ENCODE measurements at regions not wholly inside any gene's neighbourhood (a gene's known extent, or its start where the extent isn't known, plus 50 kb on each side); places are given as distances from the start of the nearest gene placed in this dataset.

- TF ChIP-seq TAF1 (IDR thresholded peaks at IDR 0.05; ENCODE audit: borderline replicate concordance, low read depth, low read length) (no peak), ZBTB33 (IDR thresholded peaks at IDR 0.05; ENCODE audit: borderline replicate concordance, low read depth) (no peak), USF2 (IDR thresholded peaks at IDR 0.05; ENCODE audit: borderline replicate concordance, low read depth, low read length) (no peak), POLR2AphosphoS5 (IDR thresholded peaks at IDR 0.05; ENCODE audit: low read depth, low read length) (no peak), FOSL2 (IDR thresholded peaks at IDR 0.05; ENCODE audit: borderline replicate concordance, low read depth) (no peak)
- TF ChIP-seq, protein P1, sequence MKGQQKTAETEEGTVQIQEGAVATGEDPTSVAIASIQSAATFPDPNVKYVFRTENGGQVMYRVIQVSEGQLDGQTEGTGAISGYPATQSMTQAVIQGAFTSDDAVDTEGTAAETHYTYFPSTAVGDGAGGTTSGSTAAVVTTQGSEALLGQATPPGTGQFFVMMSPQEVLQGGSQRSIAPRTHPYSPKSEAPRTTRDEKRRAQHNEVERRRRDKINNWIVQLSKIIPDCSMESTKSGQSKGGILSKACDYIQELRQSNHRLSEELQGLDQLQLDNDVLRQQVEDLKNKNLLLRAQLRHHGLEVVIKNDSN (IDR thresholded peaks at IDR 0.05; ENCODE audit: borderline replicate concordance, low read depth) = no peak
- H3K36me3 ChIP-seq (replicated peaks in 1 of 2; ENCODE audit: control insufficient read depth in 1 of 2, insufficient read depth in 2 of 2, low read length in 1 of 2) = no peaks in the 10 kb centered on the region
- no peaks in the 10 kb centered on the region for H3K9me3 ChIP-seq
- CTCF ChIA-PET = interaction anchor here (0.8 to 1.3 kb wide), 2 partner anchors 81 to 84 kb away, joined by 3 read pairs; no protein-coding TSS in a partner anchor
- no peaks in the 10 kb centered on the region for H3K79me2 ChIP-seq (ENCODE audit: insufficient read depth)
- 0 out of 2 replicates have a peak, but pooled peaks cover 12% of the 10 kb centered on the region for H4K20me1 ChIP-seq (ENCODE audit: insufficient read depth)
- H3K4me2 ChIP-seq = no peak overlapping the region
- DNase-seq = no peak
- H3F3A ChIP-seq (replicated peaks; ENCODE audit: insufficient read depth) = peaks cover 8% of the 10 kb centered on the region
- no peaks in the 10 kb centered on the region for H3K9me2 ChIP-seq
- 18% methylated on average over 16 of the region's 19 CpGs for WGBS (ENCODE audit: low lambda C conversion rate)
- peaks cover 100% of the 10 kb centered on the region for H3K27me3 ChIP-seq (ENCODE audit: insufficient read depth)
- no peak overlapping the region for H3K4me3 ChIP-seq (ENCODE audit: low read depth in 2 of 2, low read length in 1 of 2)
- H3K27ac ChIP-seq (ENCODE audit: low read depth in 2 of 2, low read length in 1 of 2) = no peak overlapping the region
- H3K4me1 ChIP-seq (ENCODE audit: control insufficient read depth in 1 of 2, insufficient read depth in 2 of 2, low read depth in 1 of 2, low read length in 1 of 2) = peaks cover 0 to 4% of the 10 kb centered on the region in 2 experiments; a peak in 2 of 4 replicates
- H3K9ac ChIP-seq = no peak overlapping the region
- H2AFZ ChIP-seq (ENCODE audit: low read depth) = no peak overlapping the region
- POLR2A ChIA-PET = no interaction called here
Measured at GRCh38 chr7:1287752-1288201, 55.1 kb downstream of the UNCX start.

- Histone ChIP-seq H3K9ac (no peak overlapping the region), H3K27ac (ENCODE audit: low read depth in 2 of 2, low read length in 1 of 2) (no peak overlapping the region), H3K9me3 (no peaks in the 10 kb centered on the region), H3K27me3 (ENCODE audit: insufficient read depth) (peaks cover 100% of the 10 kb centered on the region), H3K79me2 (ENCODE audit: insufficient read depth) (no peaks in the 10 kb centered on the region), H4K20me1 (ENCODE audit: insufficient read depth) (0 out of 2 replicates have a peak, but pooled peaks cover 13% of the 10 kb centered on the region), H3K9me2 (no peaks in the 10 kb centered on the region), H3K36me3 (replicated peaks in 1 of 2; ENCODE audit: control insufficient read depth in 1 of 2, insufficient read depth in 2 of 2, low read length in 1 of 2) (no peaks in the 10 kb centered on the region), H3K4me1 (ENCODE audit: control insufficient read depth in 1 of 2, insufficient read depth in 2 of 2, low read depth in 1 of 2, low read length in 1 of 2) (peaks cover 0 to 4% of the 10 kb centered on the region in 2 experiments; a peak in 2 of 4 replicates), H2AFZ (ENCODE audit: low read depth) (no peak overlapping the region), H3F3A (replicated peaks; ENCODE audit: insufficient read depth) (peaks cover 8% of the 10 kb centered on the region), H3K4me3 (ENCODE audit: low read depth in 2 of 2, low read length in 1 of 2) (no peak overlapping the region), H3K4me2 (no peak overlapping the region)
- WGBS (ENCODE audit: low lambda C conversion rate) = 14% methylated on average over 19 of the region's 26 CpGs
- POLR2A ChIA-PET = no interaction called here
- CTCF ChIA-PET = interaction anchor here (0.7 to 3.3 kb wide), 5 partner anchors 62 to 144 kb away, joined by 3 to 9 read pairs (median 3); no protein-coding TSS in a partner anchor
- DNase-seq = no peak
- TF ChIP-seq RXRA (IDR thresholded peaks at IDR 0.05; ENCODE audit: borderline replicate concordance, low read depth) (no peak), SMC3 (IDR thresholded peaks at IDR 0.05; ENCODE audit: low read depth, low read length) (no peak), ZBTB33 (IDR thresholded peaks at IDR 0.05; ENCODE audit: borderline replicate concordance, low read depth) (no peak), PBX3 (IDR thresholded peaks at IDR 0.05) (no peak), EZH2phosphoT487 (IDR thresholded peaks at IDR 0.05; ENCODE audit: borderline replicate concordance, low read depth) (no peak), RCOR1 (IDR thresholded peaks at IDR 0.05; ENCODE audit: low read length) (no peak), TCF12 (IDR thresholded peaks at IDR 0.05) (no peak), TEAD4 (IDR thresholded peaks at IDR 0.05; ENCODE audit: borderline replicate concordance, insufficient read depth) (no peak)
- TF ChIP-seq, protein P2, sequence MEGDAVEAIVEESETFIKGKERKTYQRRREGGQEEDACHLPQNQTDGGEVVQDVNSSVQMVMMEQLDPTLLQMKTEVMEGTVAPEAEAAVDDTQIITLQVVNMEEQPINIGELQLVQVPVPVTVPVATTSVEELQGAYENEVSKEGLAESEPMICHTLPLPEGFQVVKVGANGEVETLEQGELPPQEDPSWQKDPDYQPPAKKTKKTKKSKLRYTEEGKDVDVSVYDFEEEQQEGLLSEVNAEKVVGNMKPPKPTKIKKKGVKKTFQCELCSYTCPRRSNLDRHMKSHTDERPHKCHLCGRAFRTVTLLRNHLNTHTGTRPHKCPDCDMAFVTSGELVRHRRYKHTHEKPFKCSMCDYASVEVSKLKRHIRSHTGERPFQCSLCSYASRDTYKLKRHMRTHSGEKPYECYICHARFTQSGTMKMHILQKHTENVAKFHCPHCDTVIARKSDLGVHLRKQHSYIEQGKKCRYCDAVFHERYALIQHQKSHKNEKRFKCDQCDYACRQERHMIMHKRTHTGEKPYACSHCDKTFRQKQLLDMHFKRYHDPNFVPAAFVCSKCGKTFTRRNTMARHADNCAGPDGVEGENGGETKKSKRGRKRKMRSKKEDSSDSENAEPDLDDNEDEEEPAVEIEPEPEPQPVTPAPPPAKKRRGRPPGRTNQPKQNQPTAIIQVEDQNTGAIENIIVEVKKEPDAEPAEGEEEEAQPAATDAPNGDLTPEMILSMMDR (IDR thresholded peaks at IDR 0.05) = no peak
- TF ChIP-seq, protein P1 (IDR thresholded peaks at IDR 0.05; ENCODE audit: borderline replicate concordance, low read depth) = no peak
Measured at GRCh38 chr7:1288390-1288995, 55.8 kb downstream of the UNCX start.
